LNCaP clone FGC (cell line): ENCODE measurements at regions not wholly inside any gene's neighbourhood (a gene's known extent, or its start where the extent isn't known, plus 50 kb on each side); places are given as distances from the start of the nearest gene placed in this dataset.

Source experiments
- DNase-seq: peaks from one replicate; pipeline ENCODE4 v3.0.0-alpha.2; 2011; ENCODE audit warnings: low read depth
- H3K4me3 ChIP-seq: 2 replicates; pipeline ENCODE4 v1.5.1; 2011; ENCODE audit warnings: mild to moderate bottlenecking, low read depth, low read length, control low read depth
- TF ChIP-seq, protein P1 (sequence below): IDR thresholded peaks from 2 replicates; pipeline ENCODE4 v1.5.1; 2012; ENCODE audit warnings: mild to moderate bottlenecking; ENCODE audit not compliant: control insufficient read depth, insufficient read depth; ENCODE audit errors: extremely low read depth

DNA sequence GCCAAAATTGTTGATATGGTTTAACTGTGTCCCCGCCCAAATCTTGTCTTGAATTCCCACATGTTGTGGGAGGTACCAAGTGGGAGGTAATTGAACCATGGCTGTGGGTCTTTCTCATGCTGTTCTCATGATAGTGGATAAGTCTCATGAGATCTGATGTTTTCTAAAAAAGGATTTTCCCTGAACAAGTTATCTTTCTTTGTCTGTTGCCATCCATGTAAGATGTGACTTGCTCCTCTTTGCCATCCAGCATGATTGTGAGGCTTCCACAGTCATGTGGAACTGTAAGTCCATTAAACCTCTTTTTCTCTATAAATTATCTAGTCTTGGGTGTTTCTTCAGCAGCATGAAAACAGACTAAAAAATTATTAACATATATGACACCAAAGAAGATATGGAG, 986.7 kb upstream of the MIR17HG start:
- H3K4me3 ChIP-seq, result no peak overlapping the region
- TF ChIP-seq, protein P1, sequence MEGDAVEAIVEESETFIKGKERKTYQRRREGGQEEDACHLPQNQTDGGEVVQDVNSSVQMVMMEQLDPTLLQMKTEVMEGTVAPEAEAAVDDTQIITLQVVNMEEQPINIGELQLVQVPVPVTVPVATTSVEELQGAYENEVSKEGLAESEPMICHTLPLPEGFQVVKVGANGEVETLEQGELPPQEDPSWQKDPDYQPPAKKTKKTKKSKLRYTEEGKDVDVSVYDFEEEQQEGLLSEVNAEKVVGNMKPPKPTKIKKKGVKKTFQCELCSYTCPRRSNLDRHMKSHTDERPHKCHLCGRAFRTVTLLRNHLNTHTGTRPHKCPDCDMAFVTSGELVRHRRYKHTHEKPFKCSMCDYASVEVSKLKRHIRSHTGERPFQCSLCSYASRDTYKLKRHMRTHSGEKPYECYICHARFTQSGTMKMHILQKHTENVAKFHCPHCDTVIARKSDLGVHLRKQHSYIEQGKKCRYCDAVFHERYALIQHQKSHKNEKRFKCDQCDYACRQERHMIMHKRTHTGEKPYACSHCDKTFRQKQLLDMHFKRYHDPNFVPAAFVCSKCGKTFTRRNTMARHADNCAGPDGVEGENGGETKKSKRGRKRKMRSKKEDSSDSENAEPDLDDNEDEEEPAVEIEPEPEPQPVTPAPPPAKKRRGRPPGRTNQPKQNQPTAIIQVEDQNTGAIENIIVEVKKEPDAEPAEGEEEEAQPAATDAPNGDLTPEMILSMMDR, result no peak

DNA sequence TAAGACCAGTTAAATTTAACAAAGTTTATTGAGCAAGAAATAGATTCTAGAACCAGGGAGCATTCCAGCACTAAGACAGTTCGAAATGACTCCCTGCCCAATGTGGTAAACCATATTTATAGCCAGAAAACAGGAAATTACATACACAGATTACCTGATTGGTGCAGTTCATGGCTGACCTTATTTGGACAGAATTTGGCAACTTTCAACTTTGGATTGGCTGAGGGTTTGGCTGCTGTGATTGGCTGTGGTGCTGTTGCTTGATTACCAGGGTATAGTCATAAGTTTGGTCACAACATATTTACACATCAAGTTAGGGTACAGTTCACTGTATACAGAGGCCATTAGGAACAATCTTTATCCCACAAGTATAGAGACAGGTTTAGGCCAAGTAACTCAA, 984.8 kb upstream of the MIR17HG start:
- DNase-seq, result peak; percentile 72
- no peak overlapping the region for H3K4me3 ChIP-seq
- TF ChIP-seq, protein P1, result no peak

More for the DNA sequence above, 986.7 kb upstream of the MIR17HG start:
- DNase-seq, result no peak

DNA sequence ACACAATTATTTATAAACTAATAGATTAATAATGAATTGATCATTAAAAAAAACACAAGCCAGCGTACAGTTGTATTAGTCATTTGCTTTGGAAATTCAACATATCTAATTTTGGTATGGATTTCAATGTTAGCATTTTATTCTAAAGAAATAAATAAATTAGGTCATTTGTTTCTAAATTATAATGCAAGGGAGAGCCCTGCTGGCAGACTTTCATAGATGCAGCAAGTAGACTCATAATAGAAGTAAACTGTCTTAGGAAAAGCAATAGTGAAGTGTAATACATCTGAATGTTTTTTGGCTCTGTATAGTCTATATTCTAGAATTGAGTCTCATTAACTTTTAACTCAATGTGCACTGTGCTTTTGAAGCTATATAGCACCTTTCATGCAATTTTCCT, 982.4 kb upstream of the MIR17HG start:
- TF ChIP-seq, protein P1, result peak; percentile 44
- H3K4me3 ChIP-seq, result no peak overlapping the region
- peak; percentile 30 for DNase-seq

DNA sequence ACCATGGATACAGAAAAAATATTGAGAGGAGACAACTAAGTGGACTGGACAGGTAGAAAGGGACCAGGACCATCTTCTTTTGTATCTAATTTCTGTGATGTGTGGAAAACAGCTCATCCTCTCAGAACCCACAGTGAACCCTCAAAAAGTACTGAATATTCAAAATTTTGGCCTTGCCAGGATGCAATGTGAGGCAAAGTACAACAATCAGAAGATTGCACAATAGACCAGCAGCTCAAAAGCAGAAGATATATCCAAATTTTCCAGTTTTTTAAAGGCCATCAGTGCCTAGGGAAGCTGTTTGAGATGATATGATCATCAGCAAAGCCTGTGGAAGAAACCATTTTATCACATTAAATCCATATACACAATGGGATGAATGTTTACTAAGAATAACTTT, 973.3 kb upstream of the MIR17HG start:
- TF ChIP-seq, protein P1, result no peak
- DNase-seq, result no peak

DNA sequence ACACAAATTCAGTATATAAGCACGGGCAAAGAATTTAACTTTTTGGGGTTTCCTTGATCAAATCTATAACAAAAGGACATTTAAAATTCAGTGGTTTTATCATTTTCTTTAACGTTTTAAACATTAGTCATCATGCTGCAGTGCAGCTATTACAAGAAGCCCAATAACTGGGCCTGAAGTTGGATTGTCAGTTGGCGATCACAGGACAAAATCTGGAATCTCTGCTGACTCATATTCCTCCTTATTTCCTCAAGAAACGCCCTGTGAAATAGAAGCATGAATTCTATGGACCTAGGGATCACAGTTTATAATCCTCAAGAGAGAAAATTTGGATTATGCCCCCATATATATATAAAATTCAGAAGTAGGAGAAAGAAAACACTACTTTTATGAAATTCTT, 971.6 kb upstream of the MIR17HG start:
- H3K4me3 ChIP-seq, result no peak overlapping the region
- TF ChIP-seq, protein P1, result no peak
- no peak for DNase-seq

More for the DNA sequence above, 973.3 kb upstream of the MIR17HG start:
- no peak overlapping the region for H3K4me3 ChIP-seq

DNA sequence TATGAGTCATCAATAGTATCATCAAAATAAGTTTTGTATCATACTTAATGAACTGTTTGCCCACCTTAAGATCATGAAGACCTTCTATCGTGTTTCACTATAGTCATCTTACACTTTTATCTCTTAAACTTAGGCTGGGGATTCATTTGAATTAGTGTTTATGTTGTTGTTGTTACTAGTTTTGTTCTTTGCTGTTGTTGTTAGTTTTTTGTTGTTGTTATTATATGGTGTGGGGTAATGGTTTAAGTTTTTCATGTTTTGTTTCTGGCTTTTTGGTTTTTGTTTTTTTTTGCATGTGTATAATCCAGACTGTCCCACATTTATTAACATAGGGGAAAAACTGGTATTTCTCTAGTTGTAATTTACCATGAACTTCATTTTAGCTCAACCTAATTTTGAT, 965.1 kb upstream of the MIR17HG start:
- TF ChIP-seq, protein P1, result no peak
- H3K4me3 ChIP-seq, result no peak overlapping the region
- DNase-seq, result no peak

DNA sequence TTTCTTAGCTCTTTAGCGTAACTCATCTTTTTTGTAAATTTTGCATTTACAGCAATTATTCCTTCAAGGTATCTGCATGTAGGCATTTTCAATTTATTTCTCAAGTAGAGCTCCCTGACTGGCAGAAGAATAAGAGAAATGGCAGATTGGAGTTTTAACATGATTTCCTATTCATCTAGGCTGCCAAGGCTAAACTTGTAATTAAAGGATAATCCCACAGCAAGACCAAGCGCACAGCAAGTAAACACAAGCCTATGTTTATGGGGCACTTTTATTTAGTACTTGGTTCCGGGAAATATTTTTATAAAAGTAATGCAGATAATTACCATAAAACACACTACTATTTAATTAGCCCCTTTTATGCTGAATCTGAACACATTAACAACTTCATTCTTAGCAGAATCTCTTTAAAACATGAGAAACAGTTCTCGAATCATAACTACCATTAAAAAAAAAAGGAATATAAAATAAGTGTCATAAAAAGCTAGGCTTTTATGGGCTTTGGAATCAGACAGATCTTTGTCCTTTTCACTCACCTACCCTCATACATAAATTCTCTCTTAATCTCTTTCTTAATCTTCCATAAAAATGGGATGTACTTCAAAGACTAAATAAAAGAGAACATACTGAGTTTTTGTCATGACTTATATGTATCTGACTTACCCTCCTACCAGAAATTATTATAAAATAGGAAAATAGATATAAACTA, 961.6 kb upstream of the MIR17HG start:
- TF ChIP-seq, protein P1, result no peak
- peak; percentile 71 for DNase-seq
- H3K4me3 ChIP-seq, result no peak overlapping the region
